ENCODE measurements at regions not wholly inside any gene's neighbourhood (a gene's known extent, or its start where the extent isn't known, plus 50 kb on each side); places are given as distances from the start of the nearest gene placed in this dataset.

GRCh38 chrX:45850197-45850774 is 649.6 kb upstream of the DIPK2B start:
- Histone ChIP-seq H4K20me1 (replicated peaks; ENCODE audit: control insufficient read depth, extremely low read depth, insufficient read depth, low read length) (no peaks in the 10 kb centered on the region), H2AFZ (ENCODE audit: low read depth, low read length) (peak overlapping the region; percentile 74), H3K4me2 (ENCODE audit: insufficient read depth, low read length) (peak overlapping the region; percentile 91), H3K36me3 (ENCODE audit: control insufficient read depth in 2 of 2, extremely low read depth in 1 of 2, insufficient read depth in 2 of 2, low read length in 2 of 2) (no peaks in the 10 kb centered on the region), H3K9me1 (replicated peaks; ENCODE audit: control insufficient read depth, extremely low read depth, insufficient read depth, low read length) (no peaks in the 10 kb centered on the region), H3K4me3 (replicated peaks in 1 of 3; ENCODE audit: insufficient read depth in 1 of 3, low read depth in 1 of 3, low read length in 3 of 3) (peak overlapping the region; percentile 39 to 87 (median 47)), H3K4me1 (ENCODE audit: control insufficient read depth, extremely low read depth, insufficient read depth, low read length) (peaks cover 5% of the 10 kb centered on the region), H3K79me2 (ENCODE audit: control insufficient read depth, insufficient read depth, low read length) (peaks cover 15% of the 10 kb centered on the region), H3K27me3 (ENCODE audit: control insufficient read depth in 2 of 2, insufficient read depth in 2 of 2, low read length in 2 of 2) (peaks cover 2 to 4% of the 10 kb centered on the region in 2 experiments), H3K27ac (ENCODE audit: insufficient read depth, low read depth, low read length) (peak overlapping the region; percentile 48), H3K9ac (replicated peaks; ENCODE audit: extremely low read depth, insufficient read depth, low read length) (peak overlapping the region; percentile 74), H3K9me3 (replicated peaks; ENCODE audit: control insufficient read depth, insufficient read depth, low read length) (no peaks in the 10 kb centered on the region)
- FAIRE-seq (no peak), DNase-seq (ENCODE audit: low read depth, low spot score) (peak; percentile 28)
- intact Hi-C loops (cut with micrococcal nuclease) (no loop called here), dilution Hi-C loops (cut with MboI; ENCODE audit: extremely low pct_ligation_motif_present, low sequenced_read_pairs) (no loop called here)
- no TSS peak for BruUV-seq (replicated peaks)
- ChIA-PET POLR2A (no interaction called here), CTCF (interaction anchor here (0.9 to 1.0 kb wide), 2 partner anchors 26 to 526 kb away, joined by 3 to 6 read pairs; no protein-coding TSS in a partner anchor)
- no peak for TF ChIP-seq GATA2 (IDR thresholded peaks at IDR 0.05; ENCODE audit: insufficient read depth, insufficient read length, low read depth, low read length)
- TF ChIP-seq POLR2A (IDR thresholded peaks at IDR 0.05; ENCODE audit: low read depth, low read length), result no peak
- TF ChIP-seq EZH2 (IDR thresholded peaks at IDR 0.05; ENCODE audit: borderline replicate concordance, low read depth, low read length, severe bottlenecking), result no peak
- TF ChIP-seq JUN (IDR thresholded peaks at IDR 0.05; ENCODE audit: borderline replicate concordance, insufficient read depth, insufficient read length, low read depth), result no peak
- TF ChIP-seq POLR2AphosphoS5 (IDR thresholded peaks at IDR 0.05; ENCODE audit: insufficient read depth, low read depth, low read length), result no peak
- TF ChIP-seq MYC (IDR thresholded peaks at IDR 0.05; ENCODE audit: low read depth, low read length), result no peak
- no peak for TF ChIP-seq CTCF (IDR thresholded peaks at IDR 0.05; ENCODE audit: extremely low read depth in 1 of 2, insufficient read depth in 1 of 2, low read depth in 1 of 2, low read length in 2 of 2)
- TF ChIP-seq FOS (IDR thresholded peaks at IDR 0.05; ENCODE audit: borderline replicate concordance, insufficient read depth, low read length), result no peak
- TF ChIP-seq MAX (IDR thresholded peaks at IDR 0.05; ENCODE audit: insufficient read depth, insufficient read length), result no peak
